ENCODE measurements at regions not wholly inside any gene's neighbourhood (a gene's known extent, or its start where the extent isn't known, plus 50 kb on each side); places are given as distances from the start of the nearest gene placed in this dataset.
A peak's percentile ranks its signal among the peaks of the same experiment; 100 is the strongest.

DNA sequence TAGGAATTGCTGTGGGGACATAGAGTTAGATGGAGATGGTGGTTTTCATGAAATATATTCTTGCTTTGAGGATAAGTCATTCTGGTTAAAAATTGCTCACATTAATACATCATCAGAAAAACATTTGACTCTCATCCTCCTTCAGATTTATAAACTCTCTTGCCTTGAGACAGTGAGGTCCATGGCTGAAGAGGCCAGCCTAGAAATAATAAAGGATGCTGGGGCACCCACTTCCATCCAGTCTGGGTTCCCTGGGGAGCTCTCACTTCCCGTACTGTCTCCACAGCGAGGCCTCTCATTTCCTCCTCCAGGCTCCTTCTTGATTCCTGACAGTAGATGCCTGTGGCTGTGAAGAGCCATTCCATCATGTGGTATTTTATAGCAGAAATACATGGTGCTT lies 73.3 kb upstream of the PRKG1 start:
- H3K4me2 ChIP-seq: no peak overlapping the region
- H3K27ac ChIP-seq: no peak overlapping the region
- no peak overlapping the region for H2AFZ ChIP-seq
- H3K79me2 ChIP-seq (ENCODE audit: low read depth): no peaks in the 10 kb centered on the region
- ChIA-PET CTCF (no interaction called here), POLR2A (ENCODE audit: unreplicated experiment) (no interaction called here)
- H4K20me1 ChIP-seq (ENCODE audit: insufficient read depth): no peaks in the 10 kb centered on the region
- H3K4me3 ChIP-seq: no peak overlapping the region
- H3F3A ChIP-seq (ENCODE audit: insufficient read depth, low read depth): no peaks in the 10 kb centered on the region
- intact Hi-C loops (cut with micrococcal nuclease; ENCODE audit: unreplicated experiment): loop anchor here (5.0 kb wide), 1 partner anchor 1216 kb away; no protein-coding TSS in a partner anchor
- BruUV-seq (replicated peaks): no TSS peak
- no peaks in the 10 kb centered on the region for H3K9me3 ChIP-seq (ENCODE audit: insufficient read depth, low read depth)
- H3K36me3 ChIP-seq (ENCODE audit: low read depth): no peaks in the 10 kb centered on the region
- H3K27me3 ChIP-seq (ENCODE audit: insufficient read depth, low read depth): no peaks in the 10 kb centered on the region
- DNase-seq: no peak
- TF ChIP-seq, protein P1, sequence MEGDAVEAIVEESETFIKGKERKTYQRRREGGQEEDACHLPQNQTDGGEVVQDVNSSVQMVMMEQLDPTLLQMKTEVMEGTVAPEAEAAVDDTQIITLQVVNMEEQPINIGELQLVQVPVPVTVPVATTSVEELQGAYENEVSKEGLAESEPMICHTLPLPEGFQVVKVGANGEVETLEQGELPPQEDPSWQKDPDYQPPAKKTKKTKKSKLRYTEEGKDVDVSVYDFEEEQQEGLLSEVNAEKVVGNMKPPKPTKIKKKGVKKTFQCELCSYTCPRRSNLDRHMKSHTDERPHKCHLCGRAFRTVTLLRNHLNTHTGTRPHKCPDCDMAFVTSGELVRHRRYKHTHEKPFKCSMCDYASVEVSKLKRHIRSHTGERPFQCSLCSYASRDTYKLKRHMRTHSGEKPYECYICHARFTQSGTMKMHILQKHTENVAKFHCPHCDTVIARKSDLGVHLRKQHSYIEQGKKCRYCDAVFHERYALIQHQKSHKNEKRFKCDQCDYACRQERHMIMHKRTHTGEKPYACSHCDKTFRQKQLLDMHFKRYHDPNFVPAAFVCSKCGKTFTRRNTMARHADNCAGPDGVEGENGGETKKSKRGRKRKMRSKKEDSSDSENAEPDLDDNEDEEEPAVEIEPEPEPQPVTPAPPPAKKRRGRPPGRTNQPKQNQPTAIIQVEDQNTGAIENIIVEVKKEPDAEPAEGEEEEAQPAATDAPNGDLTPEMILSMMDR (conservative IDR thresholded peaks at IDR 0.05): no peak
- TF ChIP-seq EZH2 (IDR thresholded peaks at IDR 0.05; ENCODE audit: low read depth): no peak
- no peaks in the 10 kb centered on the region for H3K4me1 ChIP-seq (replicated peaks; ENCODE audit: insufficient read depth)
- H3K9me2 ChIP-seq (ENCODE audit: insufficient read depth): no peaks in the 10 kb centered on the region

DNA sequence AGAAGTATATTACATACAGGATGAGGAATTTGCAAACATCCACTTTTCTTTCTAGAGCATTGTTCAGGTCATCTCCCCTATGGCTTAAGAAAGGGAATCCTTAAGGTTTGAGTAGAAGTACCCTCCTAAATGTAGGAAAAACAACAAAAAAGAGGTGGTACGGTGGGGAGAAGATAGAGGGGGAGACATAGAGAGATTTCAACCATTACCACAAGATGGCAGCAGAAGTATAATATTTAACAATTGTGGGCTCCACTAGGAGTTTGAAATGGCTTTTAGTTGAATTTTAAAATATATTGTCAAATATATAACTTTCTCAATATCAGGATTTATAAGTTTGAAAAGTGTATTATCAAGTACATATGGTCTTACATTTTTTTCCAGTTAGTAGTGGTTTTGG lies 72.7 kb upstream of the PRKG1 start:
- no peaks in the 10 kb centered on the region for H3K79me2 ChIP-seq (ENCODE audit: low read depth)
- no peaks in the 10 kb centered on the region for H4K20me1 ChIP-seq (ENCODE audit: insufficient read depth)
- POLR2A ChIA-PET (ENCODE audit: unreplicated experiment): interaction anchor here (0.5 kb wide), 1 partner anchor 12 kb away, joined by 8 read pairs; no protein-coding TSS in a partner anchor
- no peaks in the 10 kb centered on the region for H3K27me3 ChIP-seq (ENCODE audit: insufficient read depth, low read depth)
- H3F3A ChIP-seq (ENCODE audit: insufficient read depth, low read depth): no peaks in the 10 kb centered on the region
- H3K4me1 ChIP-seq (replicated peaks; ENCODE audit: insufficient read depth): no peaks in the 10 kb centered on the region
- H3K4me3 ChIP-seq: no peak overlapping the region
- TF ChIP-seq EZH2 (IDR thresholded peaks at IDR 0.05; ENCODE audit: low read depth): no peak
- TF ChIP-seq, protein P1 (conservative IDR thresholded peaks at IDR 0.05): peak; percentile 74
- no TSS peak for BruUV-seq (replicated peaks)
- no peak for DNase-seq
- no peak overlapping the region for H2AFZ ChIP-seq
- no peak overlapping the region for H3K27ac ChIP-seq
- CTCF ChIA-PET: no interaction called here
- H3K9me2 ChIP-seq (ENCODE audit: insufficient read depth): no peaks in the 10 kb centered on the region
- H3K9me3 ChIP-seq (ENCODE audit: insufficient read depth, low read depth): no peaks in the 10 kb centered on the region
- intact Hi-C loops (cut with micrococcal nuclease; ENCODE audit: unreplicated experiment): loop anchor here (5.0 kb wide), 1 partner anchor 1216 kb away; no protein-coding TSS in a partner anchor
- no peak overlapping the region for H3K4me2 ChIP-seq
- no peaks in the 10 kb centered on the region for H3K36me3 ChIP-seq (ENCODE audit: low read depth)

DNA sequence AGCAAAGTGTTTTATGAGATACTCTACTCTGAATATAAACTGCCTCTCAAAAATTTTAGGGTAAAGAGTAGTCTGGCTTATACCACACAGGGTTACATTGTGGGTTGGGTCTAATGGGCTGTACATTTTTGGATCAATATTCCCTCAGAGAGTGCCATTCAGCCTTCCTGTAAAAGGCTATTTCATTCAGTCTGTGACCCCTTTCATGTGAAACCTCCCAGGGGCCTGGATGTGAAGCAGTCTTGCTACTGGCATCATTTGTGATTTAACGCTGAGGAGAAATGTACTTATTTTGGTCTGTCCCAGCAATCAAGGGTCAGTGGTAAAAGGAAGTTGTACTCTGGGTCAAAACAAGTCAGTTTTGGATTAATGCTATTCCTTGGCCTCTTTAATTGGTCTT lies 71.8 kb upstream of the PRKG1 start:
- Histone ChIP-seq H3F3A (ENCODE audit: insufficient read depth, low read depth) (no peaks in the 10 kb centered on the region), H2AFZ (no peak overlapping the region), H3K4me2 (no peak overlapping the region), H3K79me2 (ENCODE audit: low read depth) (no peaks in the 10 kb centered on the region), H3K27ac (no peak overlapping the region), H4K20me1 (ENCODE audit: insufficient read depth) (no peaks in the 10 kb centered on the region), H3K9me2 (ENCODE audit: insufficient read depth) (no peaks in the 10 kb centered on the region), H3K27me3 (ENCODE audit: insufficient read depth, low read depth) (no peaks in the 10 kb centered on the region), H3K4me1 (replicated peaks; ENCODE audit: insufficient read depth) (no peaks in the 10 kb centered on the region), H3K4me3 (no peak overlapping the region), H3K9me3 (ENCODE audit: insufficient read depth, low read depth) (no peaks in the 10 kb centered on the region), H3K36me3 (ENCODE audit: low read depth) (no peaks in the 10 kb centered on the region)
- no peak for TF ChIP-seq EZH2 (IDR thresholded peaks at IDR 0.05; ENCODE audit: low read depth)
- TF ChIP-seq, protein P1 (conservative IDR thresholded peaks at IDR 0.05): no peak
- no TSS peak for BruUV-seq (replicated peaks)
- no peak for DNase-seq
- intact Hi-C loops (cut with micrococcal nuclease; ENCODE audit: unreplicated experiment): loop anchor here (5.0 kb wide), 1 partner anchor 1215 kb away; no protein-coding TSS in a partner anchor
- POLR2A ChIA-PET (ENCODE audit: unreplicated experiment): no interaction called here
- CTCF ChIA-PET: no interaction called here
